GM18519 (cell line): ENCODE measurements at regions not wholly inside any gene's neighbourhood (a gene's known extent, or its start where the extent isn't known, plus 50 kb on each side); places are given as distances from the start of the nearest gene placed in this dataset.

Experiments used
- ATAC-seq: cut with Tn5 transposase; IDR thresholded peaks from one replicate; pipeline ENCODE4 v1.9.1; 2021; ENCODE audit warnings: mild to moderate bottlenecking, moderate library complexity; ENCODE audit not compliant: unreplicated experiment, low FRiP score

GRCh38 chr5:96248131-96248530 lies 184.9 kb downstream of the PCSK1 start:
- ATAC-seq: no peak

DNA sequence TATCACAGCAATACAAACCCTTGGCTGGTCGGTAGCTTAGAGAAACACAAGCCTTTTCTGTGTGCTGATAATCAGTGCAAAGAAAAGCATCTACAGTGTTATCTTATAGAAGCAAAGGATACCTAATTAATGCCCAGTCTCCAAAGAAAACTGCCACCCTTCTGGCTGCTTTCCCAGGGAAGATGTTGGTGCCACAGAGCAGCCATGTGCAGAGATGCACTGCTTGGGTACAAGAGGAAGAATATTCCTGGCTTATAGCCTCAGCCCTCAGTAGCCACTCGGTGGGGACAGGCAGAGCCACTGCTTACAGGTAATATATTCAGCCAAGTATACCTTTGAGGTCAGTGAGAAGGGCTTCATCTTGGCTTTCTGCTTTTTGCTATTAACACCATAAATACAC lies 185.3 kb downstream of the PCSK1 start:
- no peak for ATAC-seq

DNA sequence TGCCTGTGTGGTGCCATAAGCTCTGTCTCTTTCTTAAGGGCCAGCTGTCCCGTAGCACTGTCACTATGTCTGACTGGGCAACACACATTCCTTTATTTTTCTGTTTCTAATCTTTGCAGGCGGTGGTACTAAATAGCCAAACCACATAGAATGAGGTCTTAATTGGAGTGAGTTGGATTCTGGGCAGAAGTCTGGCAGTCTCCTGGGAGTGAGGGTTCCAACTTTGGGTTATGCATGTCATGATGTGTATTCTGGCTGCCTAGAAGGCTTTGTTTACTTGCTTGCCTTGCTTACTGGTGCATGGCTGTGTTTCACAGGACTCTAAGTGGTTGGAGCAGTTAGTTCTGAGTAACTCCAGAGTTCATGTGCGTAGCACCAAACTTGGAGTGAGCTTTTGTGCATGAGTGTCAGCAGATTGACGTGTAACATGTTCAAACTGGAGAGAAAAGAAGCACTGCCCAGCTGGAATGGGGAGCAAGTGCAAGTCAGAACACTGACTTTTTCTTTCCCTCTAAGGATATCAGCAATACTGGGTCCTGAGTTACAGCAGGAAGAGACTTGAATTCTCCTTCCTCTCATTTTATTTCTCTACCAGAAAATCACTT lies 185.8 kb downstream of the PCSK1 start:
- ATAC-seq: no peak

DNA sequence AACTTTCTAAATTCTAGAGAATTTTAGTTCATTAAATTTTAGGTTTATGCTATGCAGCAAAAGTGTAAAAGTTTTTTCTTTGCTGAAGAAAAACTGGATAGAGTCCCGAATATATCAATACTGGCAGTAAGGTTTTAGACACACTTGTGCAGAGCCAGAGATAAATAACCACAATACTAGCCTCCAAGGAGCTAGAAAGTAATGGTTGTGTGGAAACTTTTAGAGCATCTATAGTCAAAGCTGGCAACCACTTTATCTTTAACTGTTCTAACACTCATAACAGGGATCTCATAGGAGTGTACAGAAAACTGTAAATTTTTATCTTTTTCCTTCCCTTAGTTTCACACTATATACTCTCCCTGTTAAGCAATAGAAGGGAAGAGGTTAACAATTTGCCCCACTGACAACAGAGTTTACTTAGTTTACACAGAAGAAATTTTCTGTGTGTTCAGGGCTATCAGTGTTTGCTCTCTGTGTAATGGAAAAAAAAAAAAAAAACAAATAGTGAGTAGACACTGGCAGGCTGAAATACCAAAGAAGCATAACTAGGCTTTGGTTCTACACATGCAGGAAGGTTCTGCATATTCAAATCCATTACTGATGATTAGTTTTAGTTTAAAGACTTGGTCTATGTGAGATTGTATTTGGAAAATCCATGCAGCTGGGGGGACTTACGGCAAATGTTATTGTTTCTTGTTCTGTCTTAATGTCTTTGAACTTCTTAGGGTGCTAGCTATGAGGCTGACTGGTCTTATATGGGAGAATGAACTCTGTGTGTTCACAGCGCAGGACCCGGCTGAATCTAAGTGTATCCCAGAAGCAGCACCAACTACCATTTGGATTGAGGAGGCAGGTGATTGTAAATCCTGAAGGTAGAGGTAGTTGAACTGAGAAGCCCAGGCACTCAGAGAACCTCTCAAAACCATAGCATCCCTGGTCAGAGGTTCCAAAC lies 187.6 kb downstream of the PCSK1 start:
- no peak for ATAC-seq

- ATAC-seq: no peak
These were observed 188.4 kb downstream of the PCSK1 start for GRCh38 chr5:96244696-96245095.

DNA sequence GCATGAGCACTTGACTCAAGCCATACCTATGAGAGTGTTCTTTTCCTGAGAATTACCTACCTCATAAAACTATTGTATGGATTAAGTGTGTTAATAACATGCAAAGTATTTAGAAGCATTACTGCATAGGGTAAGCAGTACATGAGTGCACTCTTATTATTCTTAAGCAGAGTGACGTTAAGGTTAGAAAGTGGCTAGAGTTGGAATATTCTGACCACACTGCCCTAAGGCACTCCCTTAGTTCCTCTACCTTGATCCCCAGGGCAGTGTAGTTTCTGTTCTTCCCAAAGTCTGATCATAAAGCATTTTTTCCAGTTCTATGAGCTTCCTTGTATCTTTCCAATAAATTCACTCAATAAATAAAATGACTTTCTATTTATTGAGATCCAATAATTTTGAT lies 189.2 kb downstream of the PCSK1 start:
- no peak for ATAC-seq

- ATAC-seq: no peak
These were observed 189.8 kb downstream of the PCSK1 start for GRCh38 chr5:96243203-96243602.

- ATAC-seq: no peak
These were observed 190.5 kb downstream of the PCSK1 start for GRCh38 chr5:96242571-96242970.

- ATAC-seq: no peak
These were observed 196.2 kb downstream of the PCSK1 start for GRCh38 chr5:96236831-96237230.

- no peak for ATAC-seq
These were observed 197.0 kb downstream of the PCSK1 start for GRCh38 chr5:96236051-96236450.

GRCh38 chr5:96235008-96235910 lies 197.8 kb downstream of the PCSK1 start:
- ATAC-seq: no peak

GRCh38 chr5:96232602-96233001 lies 200.4 kb downstream of the PCSK1 start:
- ATAC-seq: no peak

GRCh38 chr5:96229188-96229587 lies 203.9 kb downstream of the PCSK1 start:
- no peak for ATAC-seq

DNA sequence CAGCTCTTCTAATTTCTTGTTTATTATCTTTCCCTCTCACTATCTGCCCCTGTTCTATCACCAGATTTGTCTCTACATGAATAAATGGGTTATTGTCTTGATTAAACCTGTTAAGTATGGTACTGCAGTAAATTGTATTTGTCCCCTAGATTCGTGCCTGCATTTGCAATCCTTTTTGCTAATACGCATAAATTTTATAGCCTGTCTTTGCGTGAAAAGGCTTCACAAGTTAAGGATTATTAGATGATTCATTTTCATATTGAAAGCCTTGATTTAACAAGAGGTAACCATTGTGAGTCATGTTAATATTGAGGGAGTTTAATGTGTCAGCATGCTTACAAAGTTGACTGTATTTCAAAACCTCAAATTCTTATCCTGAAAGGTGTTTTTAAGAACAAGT lies 204.6 kb downstream of the PCSK1 start:
- ATAC-seq: no peak

- no peak for ATAC-seq
These were observed 205.1 kb downstream of the PCSK1 start for GRCh38 chr5:96227957-96228356.

DNA sequence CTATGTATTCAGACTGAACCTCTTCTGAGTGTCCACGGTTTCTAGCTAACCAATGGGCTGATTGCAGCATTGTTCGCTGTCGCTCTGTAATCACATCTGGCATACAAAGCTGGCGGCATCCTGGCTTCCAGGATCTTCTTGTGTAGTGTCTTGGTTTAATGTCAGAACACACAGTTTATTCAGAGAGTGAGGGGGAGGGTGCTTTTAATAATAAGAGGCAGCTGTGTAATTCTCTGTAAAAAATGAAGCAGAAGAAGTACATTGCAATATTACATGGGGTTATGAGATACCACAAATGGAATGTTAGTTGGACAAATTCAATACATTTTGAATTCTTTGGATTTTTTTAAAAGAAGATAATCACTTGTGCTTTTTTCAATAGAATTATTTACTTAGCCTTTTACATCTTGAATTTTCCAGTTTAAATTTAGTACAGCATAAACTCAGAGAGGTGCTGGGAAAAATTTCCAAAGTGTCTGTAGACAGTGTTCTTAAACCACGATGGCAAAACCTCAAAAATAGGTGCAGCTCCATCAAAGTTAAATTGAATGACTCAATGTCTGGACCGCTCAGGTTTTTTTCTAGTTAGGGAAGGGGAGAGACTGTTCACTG lies 206.0 kb downstream of the PCSK1 start:
- no peak for ATAC-seq

DNA sequence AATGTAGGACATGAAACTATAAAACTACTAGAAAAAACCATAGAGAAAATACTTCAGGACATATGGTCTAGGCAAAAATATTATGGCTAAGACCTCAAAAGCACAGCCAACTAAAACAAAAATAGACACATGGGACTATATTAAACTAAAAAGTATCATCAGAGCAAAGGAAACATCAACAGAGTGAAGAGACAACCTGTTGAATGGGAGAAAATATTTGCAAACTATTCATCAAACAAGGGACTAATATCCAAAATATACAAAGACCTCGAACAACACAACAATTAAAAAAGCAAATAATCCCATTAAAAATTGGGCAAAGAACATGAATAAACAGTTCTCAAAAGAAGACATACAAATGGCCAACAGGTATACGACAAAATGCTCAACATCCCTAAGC lies 210.9 kb downstream of the PCSK1 start:
- no peak for ATAC-seq

DNA sequence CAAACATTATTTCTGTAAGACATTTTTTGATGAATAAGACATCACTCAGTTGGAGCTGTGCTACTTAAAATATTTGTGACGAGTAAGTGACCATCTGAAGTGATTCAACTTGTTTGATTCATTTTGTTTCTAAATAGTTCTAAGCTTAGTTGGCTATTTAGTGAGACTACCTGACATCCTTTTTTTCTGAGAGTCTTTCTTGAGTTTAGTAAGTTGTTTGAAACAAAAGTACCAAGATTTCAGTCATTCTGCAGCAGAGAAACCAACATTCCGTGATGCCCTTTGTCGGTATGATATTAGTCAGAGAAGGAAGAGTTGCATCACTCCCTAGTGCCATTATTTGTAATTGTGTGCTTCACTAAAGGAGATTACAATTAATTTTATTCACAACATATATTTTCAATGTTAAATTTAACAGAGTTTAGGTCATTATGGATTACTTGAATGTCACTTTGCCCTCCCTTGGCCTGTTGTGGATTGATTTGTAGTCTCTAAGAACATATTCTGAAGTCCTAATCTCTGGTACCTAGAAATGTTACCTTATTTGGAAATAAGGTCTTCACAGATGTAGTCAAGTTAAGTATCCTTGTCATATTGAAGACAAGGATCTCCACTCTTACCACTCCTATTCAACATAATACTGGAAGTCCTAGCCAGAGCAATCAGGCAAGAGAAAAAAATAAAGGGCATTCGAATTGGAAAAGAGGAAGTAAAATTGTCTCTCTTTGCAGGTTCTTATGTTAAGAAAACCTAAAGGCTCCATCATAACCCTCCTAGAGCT lies 212.2 kb downstream of the PCSK1 start:
- ATAC-seq: no peak

DNA sequence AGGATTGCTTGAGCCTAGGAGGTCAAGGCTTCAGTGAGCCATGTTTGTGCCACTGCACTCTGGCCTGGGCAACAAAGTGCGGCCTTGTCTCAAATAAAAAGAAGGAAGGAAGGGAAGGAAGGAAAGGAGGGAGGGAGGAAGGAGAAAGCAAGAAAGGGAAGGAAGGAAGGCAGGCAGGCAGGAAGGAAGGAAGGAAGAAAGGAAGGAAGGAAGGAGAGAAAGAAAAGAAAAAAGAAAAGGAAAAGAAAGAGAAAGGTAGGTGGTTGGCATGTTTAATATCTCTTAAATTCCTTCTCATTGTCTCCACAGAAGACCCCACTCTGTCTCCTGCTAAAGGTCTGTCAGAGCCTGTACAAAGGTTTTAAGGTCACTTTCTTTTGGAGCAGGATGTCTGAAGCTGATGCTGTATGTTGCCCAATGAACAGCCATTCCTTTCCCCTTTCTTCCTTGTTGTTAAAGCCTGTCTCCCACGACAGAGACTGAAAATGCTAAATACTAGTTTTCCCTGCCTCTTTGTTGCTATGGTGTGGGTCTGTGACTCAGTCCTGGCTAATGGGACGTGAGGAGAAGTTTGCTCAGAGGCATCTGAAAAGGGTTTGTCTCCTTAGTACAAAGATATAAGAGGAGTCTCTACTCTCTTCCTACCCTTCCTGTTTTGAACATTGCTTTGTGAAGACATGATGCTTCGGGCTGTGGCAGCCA lies 213.3 kb downstream of the PCSK1 start:
- no peak for ATAC-seq
